Skeletal muscle tissue (tissue), 3 donors: ENCODE measurements at regions not wholly inside any gene's neighbourhood (a gene's known extent, or its start where the extent isn't known, plus 50 kb on each side); places are given as distances from the start of the nearest gene placed in this dataset.
A peak's percentile ranks its signal among the peaks of the same experiment; 100 is the strongest.
"Not testable (repeated sequence)": the region's sequence is repeated elsewhere in the genome, so short reads cannot be mapped to it uniquely, and the experiment has no call there.

Source experiments
- H3K27ac ChIP-seq: one replicate; pipeline ENCODE4 v1.7.0; 2013; ENCODE audit warnings: mild to moderate bottlenecking, low read depth, low read length, inconsistent platforms
- H3K27me3 ChIP-seq, 3 donors: one replicate each; pipeline ENCODE4 v1.7.0; 2013; ENCODE audit warnings: low read length in 3 of 3; ENCODE audit not compliant: control insufficient read depth in 3 of 3, insufficient read depth in 3 of 3
- H3K36me3 ChIP-seq, 3 donors: one replicate each; pipeline ENCODE4 v1.7.0; 2013; ENCODE audit warnings: low read length in 3 of 3; ENCODE audit not compliant: control insufficient read depth in 3 of 3, insufficient read depth in 3 of 3
- H3K4me1 ChIP-seq, 3 donors: one replicate each; pipeline ENCODE4 v1.7.0; 2013; ENCODE audit warnings: low read length in 3 of 3, mild to moderate bottlenecking in 3 of 3; ENCODE audit not compliant: control insufficient read depth in 3 of 3, insufficient read depth in 3 of 3
- H3K4me3 ChIP-seq, 3 donors: one replicate each; pipeline ENCODE4 v1.7.0; 2013; ENCODE audit warnings: low read length in 3 of 3
- H3K9ac ChIP-seq, 3 donors: one replicate each; pipeline ENCODE4 v1.7.0; 2013; ENCODE audit warnings: low read length in 3 of 3, mild to moderate bottlenecking in 3 of 3, moderate library complexity in 2 of 3, low read depth in 1 of 3
- H3K9me3 ChIP-seq, 3 donors: one replicate each; pipeline ENCODE4 v1.7.0; 2013; ENCODE audit warnings: low read length in 3 of 3; ENCODE audit not compliant: control insufficient read depth in 3 of 3
- donor health status: Osteomylitis.

- peak overlapping the region; percentile 81 for H3K27ac ChIP-seq
- H3K4me3 ChIP-seq, result no peak overlapping the region
- H3K9ac ChIP-seq, result no peak overlapping the region
- H3K4me1 ChIP-seq, result peaks cover 0 to 13% (median 6%) of the 10 kb centered on the region in 3 donors
- no peaks in the 10 kb centered on the region for H3K27me3 ChIP-seq
- H3K36me3 ChIP-seq, result no peaks in the 10 kb centered on the region
- no peaks in the 10 kb centered on the region for H3K9me3 ChIP-seq
Measured at GRCh38 chr7:120064565-120064964, 208.4 kb upstream of the KCND2 start.

GRCh38 chr7:120066898-120067297 lies 206.1 kb upstream of the KCND2 start:
- not testable (repeated sequence) for H3K27ac ChIP-seq, H3K9ac ChIP-seq

DNA sequence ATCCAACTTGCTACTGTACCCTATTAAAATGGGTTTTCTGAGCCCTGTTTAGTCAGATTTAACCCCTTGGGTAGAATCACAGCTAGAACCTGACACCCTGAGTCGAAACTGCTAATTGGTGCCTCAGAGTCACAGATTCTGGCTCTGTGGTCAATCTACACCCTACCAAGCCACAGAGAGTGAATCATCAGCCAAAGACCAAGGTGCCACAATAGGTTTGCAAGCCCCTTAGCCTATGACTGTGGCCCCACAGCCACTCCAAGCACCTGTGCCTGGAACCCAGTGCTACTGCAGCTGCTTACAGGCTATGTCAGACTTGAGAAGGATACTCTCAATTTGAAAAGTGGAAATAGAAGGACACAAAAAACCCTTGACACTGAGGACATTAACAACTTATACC lies 202.8 kb upstream of the KCND2 start:
- no peaks in the 10 kb centered on the region for H3K36me3 ChIP-seq
- H3K27ac ChIP-seq, result no peak overlapping the region
- H3K4me3 ChIP-seq, result no peak overlapping the region
- H3K9me3 ChIP-seq, result no peaks in the 10 kb centered on the region
- no peaks in the 10 kb centered on the region for H3K27me3 ChIP-seq
- no peaks in the 10 kb centered on the region for H3K4me1 ChIP-seq
- no peak overlapping the region for H3K9ac ChIP-seq

More at GRCh38 chr7:120066898-120067297, 206.1 kb upstream of the KCND2 start:
- not testable (repeated sequence) for H3K4me3 ChIP-seq, H3K36me3 ChIP-seq, H3K27me3 ChIP-seq, H3K4me1 ChIP-seq, H3K9me3 ChIP-seq

- no peak overlapping the region for H3K9ac ChIP-seq
- no peak overlapping the region for H3K27ac ChIP-seq
- no peak overlapping the region for H3K4me3 ChIP-seq
Measured at GRCh38 chr7:120077777-120078176, 195.2 kb upstream of the KCND2 start.

DNA sequence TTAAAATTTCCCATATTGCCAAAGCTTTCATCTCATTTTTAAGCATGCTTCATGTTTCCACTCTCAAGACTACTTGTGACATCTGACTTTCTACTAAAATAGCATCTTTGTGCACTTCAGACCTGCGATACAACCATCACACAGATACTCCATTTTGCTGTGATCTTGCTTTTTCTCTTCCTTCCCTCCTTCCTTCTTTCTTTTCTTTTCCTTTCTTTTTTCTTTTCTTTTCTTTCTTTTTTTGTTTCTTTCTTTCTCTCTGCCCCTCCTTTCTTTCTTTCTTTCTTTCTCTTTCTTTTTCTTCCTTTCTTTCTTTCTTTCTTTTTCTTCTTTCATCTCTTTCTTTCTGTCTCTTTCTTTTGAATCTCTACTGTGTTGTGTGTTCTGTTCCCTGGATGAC lies 194.0 kb upstream of the KCND2 start:
- Histone ChIP-seq H3K9ac (no peak overlapping the region), H3K9me3 (no peaks in the 10 kb centered on the region), H3K4me3 (no peak overlapping the region), H3K27me3 (no peaks in the 10 kb centered on the region), H3K4me1 (no peaks in the 10 kb centered on the region), H3K27ac (no peak overlapping the region), H3K36me3 (no peaks in the 10 kb centered on the region)

More at GRCh38 chr7:120077777-120078176, 195.2 kb upstream of the KCND2 start:
- Histone ChIP-seq H3K36me3 (no peaks in the 10 kb centered on the region), H3K4me1 (no peaks in the 10 kb centered on the region), H3K27me3 (no peaks in the 10 kb centered on the region), H3K9me3 (no peaks in the 10 kb centered on the region)

GRCh38 chr7:120079704-120080103 lies 193.3 kb upstream of the KCND2 start:
- Histone ChIP-seq H3K4me3 (no peak overlapping the region), H3K27ac (no peak overlapping the region), H3K36me3 (no peaks in the 10 kb centered on the region), H3K27me3 (no peaks in the 10 kb centered on the region), H3K9me3 (no peaks in the 10 kb centered on the region), H3K4me1 (no peaks in the 10 kb centered on the region), H3K9ac (no peak overlapping the region)

GRCh38 chr7:120086468-120086867 lies 186.5 kb upstream of the KCND2 start:
- not testable (repeated sequence) for H3K4me3 ChIP-seq, H3K9me3 ChIP-seq, H3K27ac ChIP-seq, H3K4me1 ChIP-seq, H3K36me3 ChIP-seq, H3K27me3 ChIP-seq, H3K9ac ChIP-seq

- H3K9ac ChIP-seq, result no peak overlapping the region
- H3K27ac ChIP-seq, result no peak overlapping the region
Measured at GRCh38 chr7:120089968-120090367, 183.0 kb upstream of the KCND2 start.

GRCh38 chr7:120091807-120092206 lies 181.2 kb upstream of the KCND2 start:
- no peak overlapping the region for H3K27ac ChIP-seq
- H3K9ac ChIP-seq, result no peak overlapping the region
- H3K4me1 ChIP-seq, result no peaks in the 10 kb centered on the region
- H3K36me3 ChIP-seq, result no peaks in the 10 kb centered on the region
- H3K4me3 ChIP-seq, result no peak overlapping the region
- H3K9me3 ChIP-seq, result no peaks in the 10 kb centered on the region
- H3K27me3 ChIP-seq, result no peaks in the 10 kb centered on the region

More at GRCh38 chr7:120089968-120090367, 183.0 kb upstream of the KCND2 start:
- Histone ChIP-seq H3K9me3 (no peaks in the 10 kb centered on the region), H3K4me3 (no peak overlapping the region), H3K27me3 (no peaks in the 10 kb centered on the region), H3K36me3 (no peaks in the 10 kb centered on the region), H3K4me1 (no peaks in the 10 kb centered on the region)

DNA sequence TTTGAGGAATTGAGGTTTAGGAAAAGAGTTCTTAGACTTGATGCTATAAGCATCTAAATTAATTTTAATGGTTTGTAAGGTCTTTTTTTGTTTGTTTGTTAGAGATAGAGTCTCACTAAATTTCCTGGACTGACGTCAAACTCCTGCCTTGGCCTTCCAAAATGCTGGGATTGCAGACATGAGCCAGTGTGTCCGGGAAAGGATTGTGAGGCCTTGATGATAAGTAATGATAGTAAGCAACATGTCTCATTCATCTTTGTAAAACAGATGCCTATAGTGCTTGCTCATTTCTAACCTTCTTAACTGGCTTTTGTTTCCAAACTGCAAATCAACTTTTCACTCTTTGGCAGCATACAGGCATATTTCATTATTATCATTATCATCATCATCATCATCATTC lies 176.0 kb upstream of the KCND2 start:
- no peaks in the 10 kb centered on the region for H3K9me3 ChIP-seq
- no peaks in the 10 kb centered on the region for H3K36me3 ChIP-seq
- no peak overlapping the region for H3K27ac ChIP-seq
- H3K27me3 ChIP-seq, result no peaks in the 10 kb centered on the region
- no peak overlapping the region for H3K4me3 ChIP-seq
- no peak overlapping the region for H3K9ac ChIP-seq
- H3K4me1 ChIP-seq, result no peaks in the 10 kb centered on the region

DNA sequence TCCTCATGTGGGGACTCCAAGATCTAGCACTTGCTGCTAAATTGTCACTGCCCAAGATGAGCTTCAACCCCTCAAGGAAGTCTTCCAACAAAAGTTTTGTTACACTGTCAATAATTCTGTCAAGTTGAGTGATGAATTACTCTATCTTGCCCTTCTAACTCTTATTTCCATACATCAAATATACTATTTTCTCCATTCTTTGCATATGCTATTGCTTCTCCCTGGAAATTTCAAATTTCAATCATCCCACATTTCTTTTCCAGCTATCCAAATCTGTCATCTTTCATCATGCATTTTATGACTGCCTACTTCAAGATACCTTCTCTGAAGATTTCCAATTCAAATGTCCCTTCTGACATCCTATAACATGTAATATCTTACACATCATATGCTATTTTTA lies 175.2 kb upstream of the KCND2 start:
- no peak overlapping the region for H3K4me3 ChIP-seq
- no peaks in the 10 kb centered on the region for H3K27me3 ChIP-seq
- H3K36me3 ChIP-seq, result no peaks in the 10 kb centered on the region
- H3K9me3 ChIP-seq, result no peaks in the 10 kb centered on the region
- H3K9ac ChIP-seq, result no peak overlapping the region
- H3K4me1 ChIP-seq, result no peaks in the 10 kb centered on the region
- no peak overlapping the region for H3K27ac ChIP-seq
